ENCODE measurements at regions not wholly inside any gene's neighbourhood (a gene's known extent, or its start where the extent isn't known, plus 50 kb on each side); places are given as distances from the start of the nearest gene placed in this dataset.

DNA sequence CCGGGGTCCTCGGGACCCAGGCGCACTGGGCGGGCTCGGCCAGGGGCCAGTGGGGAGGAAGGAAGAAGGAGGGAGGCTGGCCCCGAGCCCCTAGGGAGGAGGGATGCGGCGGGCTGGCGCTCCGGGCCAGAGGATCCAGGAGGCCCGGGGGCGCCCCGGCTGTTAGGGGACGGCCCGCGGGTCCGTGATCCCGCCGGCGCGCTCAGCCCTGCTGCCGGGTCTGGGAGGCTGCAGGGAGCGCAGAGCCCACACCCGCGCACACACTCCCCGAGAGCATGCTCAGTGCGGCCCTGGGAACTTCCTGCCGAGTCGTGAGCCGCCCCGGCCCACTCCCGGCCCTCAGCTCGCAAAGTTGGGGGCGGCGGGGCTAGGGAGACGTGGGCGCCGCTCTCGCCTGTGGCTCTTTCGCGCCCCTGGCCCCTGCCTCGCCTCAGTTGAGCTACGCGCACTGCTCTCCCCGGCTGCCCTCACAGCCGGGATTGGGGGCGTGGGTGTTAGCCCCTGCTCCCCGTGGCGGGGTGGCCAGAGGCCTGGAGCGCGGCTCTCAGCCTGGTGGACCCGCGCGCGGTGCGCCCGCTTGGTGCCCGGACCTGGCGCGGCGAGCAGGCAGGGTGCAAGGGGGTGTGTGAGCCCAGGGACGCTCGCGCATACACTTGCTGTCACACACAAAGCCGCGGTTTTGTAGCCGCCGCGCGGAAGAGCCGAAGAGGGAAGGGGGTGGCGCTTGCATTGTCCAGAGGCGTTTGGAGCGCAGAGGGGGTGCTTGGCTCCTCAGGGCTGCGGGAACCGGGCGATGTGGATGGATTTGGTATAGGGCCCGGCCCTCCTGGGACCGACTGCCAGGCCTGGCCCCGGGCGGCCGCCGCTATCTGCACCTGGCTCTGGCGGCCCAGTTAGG lies 132.9 kb upstream of the MGAT5 start:
- H2BK15ac ChIP-seq (ENCODE audit: low read depth, low read length) = no peak overlapping the region
- no peak overlapping the region for H3K23ac ChIP-seq (ENCODE audit: insufficient read length, low read depth, low read length)
- no peak overlapping the region for H2BK12ac ChIP-seq (ENCODE audit: insufficient read length, low read depth, low read length)
- H3T11ph ChIP-seq (ENCODE audit: low read length) = no peak overlapping the region
- H2AFZ ChIP-seq (ENCODE audit: low read length) = no peak overlapping the region
- WGBS (ENCODE audit: extremely low coverage, insufficient read length, low lambda C conversion rate) = no CpG with 5 or more reads among the region's 84 CpGs
- no peaks in the 10 kb centered on the region for H4K20me1 ChIP-seq (ENCODE audit: control insufficient read depth, insufficient read depth, insufficient read length)
- peaks cover 11% of the 10 kb centered on the region for H3K23me2 ChIP-seq (ENCODE audit: insufficient read length, low read depth, low read length, poor library complexity, severe bottlenecking)
- H3K4me2 ChIP-seq (ENCODE audit: insufficient read depth, insufficient read length, low read length) = peak overlapping the region; percentile 79
- peaks cover 15% of the 10 kb centered on the region; the same call in 1 of the 2 replicates for H3K79me2 ChIP-seq (ENCODE audit: insufficient read depth, low read length)
- DNase-seq = peak; percentile 55
- no peaks in the 10 kb centered on the region for H3K27me3 ChIP-seq (ENCODE audit: insufficient read depth, low read length)
- H3K4me1 ChIP-seq (ENCODE audit: insufficient read depth, low read length) = peaks cover 3% of the 10 kb centered on the region; the same call in 1 of the 2 replicates
- H3K56ac ChIP-seq (ENCODE audit: insufficient read length, low read depth, low read length) = no peak overlapping the region
- H2BK20ac ChIP-seq (ENCODE audit: low read depth, low read length, poor library complexity, severe bottlenecking) = no peak overlapping the region
- no peak overlapping the region for H3K9ac ChIP-seq (ENCODE audit: extremely low read depth, insufficient read length, low read length)
- no peaks in the 10 kb centered on the region for H3K9me3 Mint-ChIP-seq
- no peak overlapping the region for H4K8ac ChIP-seq (replicated peaks; ENCODE audit: insufficient read length, low read depth, low read length)
- no peak overlapping the region for H2AK5ac ChIP-seq (ENCODE audit: insufficient read length, low read length)
- H3K4me1 Mint-ChIP-seq = peaks cover 49 to 52% of the 10 kb centered on the region in 2 experiments
- TF ChIP-seq, protein P1, sequence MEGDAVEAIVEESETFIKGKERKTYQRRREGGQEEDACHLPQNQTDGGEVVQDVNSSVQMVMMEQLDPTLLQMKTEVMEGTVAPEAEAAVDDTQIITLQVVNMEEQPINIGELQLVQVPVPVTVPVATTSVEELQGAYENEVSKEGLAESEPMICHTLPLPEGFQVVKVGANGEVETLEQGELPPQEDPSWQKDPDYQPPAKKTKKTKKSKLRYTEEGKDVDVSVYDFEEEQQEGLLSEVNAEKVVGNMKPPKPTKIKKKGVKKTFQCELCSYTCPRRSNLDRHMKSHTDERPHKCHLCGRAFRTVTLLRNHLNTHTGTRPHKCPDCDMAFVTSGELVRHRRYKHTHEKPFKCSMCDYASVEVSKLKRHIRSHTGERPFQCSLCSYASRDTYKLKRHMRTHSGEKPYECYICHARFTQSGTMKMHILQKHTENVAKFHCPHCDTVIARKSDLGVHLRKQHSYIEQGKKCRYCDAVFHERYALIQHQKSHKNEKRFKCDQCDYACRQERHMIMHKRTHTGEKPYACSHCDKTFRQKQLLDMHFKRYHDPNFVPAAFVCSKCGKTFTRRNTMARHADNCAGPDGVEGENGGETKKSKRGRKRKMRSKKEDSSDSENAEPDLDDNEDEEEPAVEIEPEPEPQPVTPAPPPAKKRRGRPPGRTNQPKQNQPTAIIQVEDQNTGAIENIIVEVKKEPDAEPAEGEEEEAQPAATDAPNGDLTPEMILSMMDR (conservative IDR thresholded peaks at IDR 0.05) = no peak
- peaks cover 0 to 2% (median 0%) of the 10 kb centered on the region in 3 experiments; a peak in 1 of 7 replicates for H3K36me3 Mint-ChIP-seq (ENCODE audit: insufficient read depth in 1 of 3, low read depth in 3 of 3)
- H2BK120ac ChIP-seq (ENCODE audit: low read depth, low read length, poor library complexity, severe bottlenecking) = no peak overlapping the region
- H3K4me3 Mint-ChIP-seq = peak overlapping the region; percentile 70 to 86
- peaks cover 11% of the 10 kb centered on the region for H3K27me3 Mint-ChIP-seq (ENCODE audit: low read depth)
- no peak overlapping the region for H3K27ac Mint-ChIP-seq
- no peak overlapping the region for H3K27ac ChIP-seq (ENCODE audit: insufficient read length, low read depth, low read length)
- H3K14ac ChIP-seq (ENCODE audit: insufficient read depth, low read length) = peak overlapping the region; percentile 10
- H4K91ac ChIP-seq (ENCODE audit: insufficient read length, low read depth, low read length) = no peak overlapping the region
- H3K18ac ChIP-seq (ENCODE audit: insufficient read length, low read depth, low read length) = no peak overlapping the region
- H4K5ac ChIP-seq (ENCODE audit: insufficient read length, low read depth, low read length) = no peak overlapping the region
- H3K4ac ChIP-seq (ENCODE audit: low read depth, low read length) = no peak overlapping the region
- no peak overlapping the region for H2BK5ac ChIP-seq (ENCODE audit: insufficient read length, low read length)
- H3K9me3 ChIP-seq (ENCODE audit: control insufficient read depth, low read depth, low read length) = no peaks in the 10 kb centered on the region
- H3K79me1 ChIP-seq (ENCODE audit: insufficient read depth, low read depth, low read length, poor library complexity, severe bottlenecking) = peaks cover 3% of the 10 kb centered on the region
